Mammary epithelial cell (primary cell): ENCODE measurements at regions not wholly inside any gene's neighbourhood (a gene's known extent, or its start where the extent isn't known, plus 50 kb on each side); places are given as distances from the start of the nearest gene placed in this dataset.

Experiments
- EZH2 ChIP-seq: IDR thresholded peaks from 2 replicates; pipeline ENCODE4 v1.6.1; 2012; ENCODE audit warnings: low read length, inconsistent platforms, borderline replicate concordance
- TF ChIP-seq, protein P1 (sequence below), 2 donors: IDR thresholded peaks in 1 of 2; conservative IDR thresholded peaks in 1 of 2; 2 replicates each; pipeline ENCODE4 v1.5.1; 2011 to 2012; ENCODE audit warnings: inconsistent platforms in 2 of 2, low read length in 2 of 2, mild to moderate bottlenecking in 2 of 2, control low read depth in 1 of 2, low read depth in 1 of 2; ENCODE audit not compliant: insufficient read depth in 1 of 2; ENCODE audit errors: extremely low read depth in 1 of 2

DNA sequence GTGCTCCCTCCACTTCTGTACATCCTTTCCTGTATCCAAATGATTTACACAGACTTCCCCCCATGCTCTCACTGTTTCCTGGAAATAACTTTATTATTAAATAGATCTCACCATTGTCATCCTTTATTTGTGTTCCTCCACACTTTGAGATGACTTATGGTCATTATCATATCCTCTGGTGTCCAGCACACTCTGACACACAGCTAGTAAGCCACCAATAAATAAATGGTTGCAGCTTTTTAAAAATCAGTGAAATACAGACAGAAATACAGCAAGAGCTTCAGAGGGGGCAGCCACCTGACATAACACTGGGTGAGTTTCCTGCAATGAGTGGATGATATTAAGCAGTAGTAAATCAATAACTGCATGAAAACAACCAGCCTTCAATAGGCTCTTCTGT, 2036.4 kb upstream of the AGA start:
- no peak for TF ChIP-seq EZH2
- TF ChIP-seq, protein P1, sequence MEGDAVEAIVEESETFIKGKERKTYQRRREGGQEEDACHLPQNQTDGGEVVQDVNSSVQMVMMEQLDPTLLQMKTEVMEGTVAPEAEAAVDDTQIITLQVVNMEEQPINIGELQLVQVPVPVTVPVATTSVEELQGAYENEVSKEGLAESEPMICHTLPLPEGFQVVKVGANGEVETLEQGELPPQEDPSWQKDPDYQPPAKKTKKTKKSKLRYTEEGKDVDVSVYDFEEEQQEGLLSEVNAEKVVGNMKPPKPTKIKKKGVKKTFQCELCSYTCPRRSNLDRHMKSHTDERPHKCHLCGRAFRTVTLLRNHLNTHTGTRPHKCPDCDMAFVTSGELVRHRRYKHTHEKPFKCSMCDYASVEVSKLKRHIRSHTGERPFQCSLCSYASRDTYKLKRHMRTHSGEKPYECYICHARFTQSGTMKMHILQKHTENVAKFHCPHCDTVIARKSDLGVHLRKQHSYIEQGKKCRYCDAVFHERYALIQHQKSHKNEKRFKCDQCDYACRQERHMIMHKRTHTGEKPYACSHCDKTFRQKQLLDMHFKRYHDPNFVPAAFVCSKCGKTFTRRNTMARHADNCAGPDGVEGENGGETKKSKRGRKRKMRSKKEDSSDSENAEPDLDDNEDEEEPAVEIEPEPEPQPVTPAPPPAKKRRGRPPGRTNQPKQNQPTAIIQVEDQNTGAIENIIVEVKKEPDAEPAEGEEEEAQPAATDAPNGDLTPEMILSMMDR (conservative IDR thresholded peaks at IDR 0.05 in 1 of 2, IDR thresholded peaks at IDR 0.05 in 1 of 2; ENCODE audit: extremely low read depth in 1 of 2, insufficient read depth in 1 of 2, low read depth in 1 of 2, low read length in 2 of 2) = no peak
